ENCODE measurements at regions not wholly inside any gene's neighbourhood (a gene's known extent, or its start where the extent isn't known, plus 50 kb on each side); places are given as distances from the start of the nearest gene placed in this dataset.

DNA sequence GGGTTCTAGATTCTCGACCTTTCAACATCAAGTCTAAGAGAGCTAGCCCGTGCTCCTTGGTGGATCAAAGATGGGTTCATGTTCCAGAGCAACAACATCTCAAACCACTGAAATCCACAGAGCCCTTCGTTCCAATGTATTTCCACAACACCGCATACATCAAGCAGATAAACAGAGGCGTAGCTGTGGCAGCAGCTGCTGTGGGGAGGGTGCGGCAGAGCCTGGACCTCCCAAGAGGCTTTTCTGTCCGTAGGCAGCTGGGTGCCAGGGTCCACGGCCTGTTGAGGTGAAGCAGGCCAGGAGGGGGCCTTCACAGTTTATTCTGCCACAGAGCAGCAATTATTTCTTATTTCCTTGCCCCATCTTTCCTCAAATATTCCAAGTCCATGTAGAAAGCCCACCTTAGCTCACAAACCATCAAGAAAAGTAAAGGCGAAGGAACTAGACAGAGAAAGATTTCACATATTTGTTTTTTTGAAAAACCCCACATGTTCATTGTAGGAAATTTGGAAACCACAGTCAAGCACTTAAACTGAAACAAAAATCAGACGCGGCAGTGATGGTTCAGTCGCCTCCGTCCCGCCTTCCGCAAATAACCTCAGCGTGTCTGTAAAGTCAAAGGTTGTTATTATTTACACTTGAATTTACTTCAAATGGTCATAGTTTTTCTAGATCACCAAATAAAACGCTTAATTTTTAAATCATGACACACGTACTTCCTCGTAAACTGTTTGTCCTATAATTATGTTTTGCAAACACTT lies 144.6 kb upstream of the FOXF1 start:
- H3K4me1 ChIP-seq (ENCODE audit: insufficient read depth): peaks cover 1% of the 10 kb centered on the region
- H3K36me3 ChIP-seq (ENCODE audit: insufficient read depth): no peaks in the 10 kb centered on the region
- H3K27ac ChIP-seq (ENCODE audit: low read depth): peak overlapping the region; percentile 56
- no peak for DNase-seq (ENCODE audit: extremely low spot score)
- H3K4me3 ChIP-seq (ENCODE audit: low read depth, low read length): no peak overlapping the region
- 54% methylated on average over 19 of the region's 19 CpGs for WGBS

DNA sequence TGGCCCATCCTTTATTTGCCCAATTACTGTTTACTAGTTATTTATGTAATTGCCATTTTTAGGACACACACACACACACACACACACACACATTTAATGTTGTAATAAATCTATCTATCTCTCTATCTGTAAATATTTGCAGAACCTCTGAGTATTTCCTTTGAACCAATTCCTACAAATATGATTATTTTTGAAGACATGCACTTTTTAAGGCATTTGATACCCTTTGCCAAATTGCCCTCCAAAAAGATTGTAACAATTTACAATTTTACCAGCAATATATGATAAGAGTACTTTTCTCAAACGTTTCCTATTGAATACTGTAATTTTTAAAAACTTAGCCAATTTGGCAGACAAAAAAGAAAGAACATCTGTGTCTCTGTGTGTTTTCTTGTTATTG lies 143.8 kb upstream of the FOXF1 start:
- WGBS: 17% methylated on average over 1 of the region's 1 CpG
- peaks cover 1% of the 10 kb centered on the region for H3K4me1 ChIP-seq (ENCODE audit: insufficient read depth)

DNA sequence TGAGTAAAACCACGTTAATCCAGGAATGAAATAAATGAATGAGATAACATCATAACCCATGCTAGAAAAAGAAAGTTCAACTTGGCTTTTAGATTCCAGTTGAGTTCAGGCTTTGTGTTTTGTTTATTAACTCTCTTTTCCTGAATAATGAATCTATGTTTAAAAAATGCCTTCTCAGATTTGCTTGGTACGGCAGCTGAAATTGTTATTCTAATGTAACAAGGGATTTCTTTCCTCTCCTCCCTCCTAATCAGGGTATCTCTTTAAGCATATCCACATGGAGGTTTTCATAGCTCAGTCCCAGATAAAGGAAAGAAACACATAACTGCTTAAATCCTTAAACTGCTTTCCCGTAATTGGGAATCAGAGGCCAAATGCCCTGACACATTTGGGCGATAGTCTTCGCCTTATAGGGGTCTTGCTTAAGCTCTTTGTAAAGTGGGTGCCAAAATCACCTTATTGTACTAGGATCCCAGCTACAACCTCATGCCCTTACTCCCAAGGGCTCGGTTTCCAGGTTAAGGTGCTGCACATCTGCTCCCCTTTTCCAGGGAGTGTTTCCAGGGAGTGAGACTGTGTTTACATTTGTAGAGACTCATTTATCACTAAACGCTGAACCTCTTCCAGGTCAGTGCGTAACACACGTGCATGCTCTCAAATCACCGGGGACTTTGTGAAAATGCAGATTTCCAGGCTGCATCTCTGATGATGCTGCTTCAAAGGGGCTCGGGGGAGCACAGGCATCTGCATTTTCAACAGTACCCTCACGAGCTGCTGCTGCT lies 142.8 kb upstream of the FOXF1 start:
- no peak overlapping the region for H3K4me3 ChIP-seq (ENCODE audit: low read depth, low read length)
- DNase-seq (ENCODE audit: extremely low spot score): no peak
- peaks cover 1% of the 10 kb centered on the region for H3K4me1 ChIP-seq (ENCODE audit: insufficient read depth)
- H3K36me3 ChIP-seq (ENCODE audit: insufficient read depth): no peaks in the 10 kb centered on the region
- H3K27ac ChIP-seq (ENCODE audit: low read depth): no peak overlapping the region
- WGBS: 32% methylated on average over 12 of the region's 12 CpGs

More for the DNA sequence above, 143.8 kb upstream of the FOXF1 start:
- DNase-seq (ENCODE audit: extremely low spot score): no peak
- Histone ChIP-seq H3K36me3 (ENCODE audit: insufficient read depth) (no peaks in the 10 kb centered on the region), H3K27ac (ENCODE audit: low read depth) (no peak overlapping the region), H3K4me3 (ENCODE audit: low read depth, low read length) (no peak overlapping the region)

DNA sequence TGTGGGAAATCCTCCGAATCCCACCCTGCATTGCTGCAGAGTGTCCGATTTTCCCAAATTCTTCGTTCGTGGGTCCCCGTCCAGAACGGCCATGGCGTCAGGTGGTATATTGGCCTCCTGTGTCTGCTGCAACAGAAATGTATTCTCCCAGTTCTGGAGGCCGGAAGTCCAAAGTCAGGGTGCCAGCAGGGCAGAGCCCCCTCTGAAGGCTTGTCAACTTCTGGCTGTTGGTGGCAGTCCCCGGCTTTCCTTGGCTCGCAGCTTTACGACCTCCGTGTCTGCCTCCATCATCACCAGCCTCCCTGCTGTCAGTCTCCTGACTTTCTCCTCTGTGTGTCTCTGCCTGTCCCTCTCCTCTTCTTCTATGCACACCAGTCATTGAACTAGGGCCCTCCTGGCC lies 142.1 kb upstream of the FOXF1 start:
- Histone ChIP-seq H3K4me1 (ENCODE audit: insufficient read depth) (peaks cover 1% of the 10 kb centered on the region), H3K4me3 (ENCODE audit: low read depth, low read length) (no peak overlapping the region), H3K36me3 (ENCODE audit: insufficient read depth) (no peaks in the 10 kb centered on the region), H3K27ac (ENCODE audit: low read depth) (no peak overlapping the region)
- WGBS: 85% methylated on average over 12 of the region's 12 CpGs
- DNase-seq (ENCODE audit: extremely low spot score): no peak

DNA sequence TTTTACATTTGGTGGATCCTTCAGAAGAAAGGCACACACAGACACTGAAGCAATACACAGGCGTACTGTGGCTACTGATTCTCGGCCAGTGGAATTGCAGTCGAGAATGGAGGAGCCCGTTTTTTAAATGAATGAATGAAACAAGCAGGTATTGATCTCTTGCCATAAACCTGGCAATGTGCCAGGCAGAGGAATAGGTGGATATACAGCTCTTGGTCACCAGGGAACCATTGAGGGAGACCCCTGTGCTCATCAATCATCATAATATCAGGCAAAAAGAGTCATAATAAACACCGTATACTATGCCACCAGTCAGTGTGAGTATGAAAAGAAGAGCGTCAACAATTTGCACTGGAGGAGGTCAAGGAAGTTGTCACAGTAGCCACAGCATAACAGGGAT lies 140.3 kb upstream of the FOXF1 start:
- DNase-seq (ENCODE audit: extremely low spot score): no peak
- 91% methylated on average over 6 of the region's 6 CpGs for WGBS
- Histone ChIP-seq H3K4me3 (ENCODE audit: low read depth, low read length) (no peak overlapping the region), H3K27ac (ENCODE audit: low read depth) (no peak overlapping the region), H3K36me3 (ENCODE audit: insufficient read depth) (no peaks in the 10 kb centered on the region), H3K4me1 (ENCODE audit: insufficient read depth) (peaks cover 1% of the 10 kb centered on the region)

DNA sequence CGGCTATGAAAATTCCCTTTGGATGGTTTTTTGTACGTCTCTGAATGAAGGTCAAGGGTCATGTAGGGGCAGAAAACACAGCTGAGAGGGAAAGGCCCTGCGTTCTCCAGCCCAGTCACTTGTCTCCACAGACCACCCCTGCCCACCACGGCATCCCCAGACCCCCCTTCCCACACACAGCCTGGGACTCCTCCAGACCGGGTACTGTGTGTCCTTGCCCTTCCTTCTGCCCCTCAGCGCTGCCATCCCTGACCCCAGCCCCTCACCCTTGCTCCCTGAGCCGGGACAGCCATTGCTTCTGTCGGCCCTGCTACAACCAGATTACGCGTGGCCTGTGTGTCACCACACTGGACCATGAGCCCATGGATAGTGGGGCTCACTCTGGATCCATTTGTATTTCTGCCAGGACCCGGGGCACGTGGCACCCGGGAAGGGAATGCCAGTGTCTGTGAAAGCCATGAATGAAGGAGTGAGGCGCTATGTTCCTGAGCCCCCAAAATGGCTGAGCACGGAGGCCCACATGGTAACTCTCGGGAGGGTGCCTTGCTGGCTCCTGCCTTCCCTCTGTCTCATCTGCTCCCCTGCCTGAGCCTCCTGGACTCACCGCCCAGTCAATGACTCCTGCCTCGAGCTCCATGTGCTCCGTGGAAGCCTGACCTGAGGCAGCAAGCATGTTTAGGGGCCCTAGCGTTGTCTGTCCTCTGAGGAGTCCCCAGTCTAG lies 139.1 kb upstream of the FOXF1 start:
- no peak overlapping the region for H3K4me3 ChIP-seq (ENCODE audit: low read depth, low read length)
- 86% methylated on average over 20 of the region's 20 CpGs for WGBS

DNA sequence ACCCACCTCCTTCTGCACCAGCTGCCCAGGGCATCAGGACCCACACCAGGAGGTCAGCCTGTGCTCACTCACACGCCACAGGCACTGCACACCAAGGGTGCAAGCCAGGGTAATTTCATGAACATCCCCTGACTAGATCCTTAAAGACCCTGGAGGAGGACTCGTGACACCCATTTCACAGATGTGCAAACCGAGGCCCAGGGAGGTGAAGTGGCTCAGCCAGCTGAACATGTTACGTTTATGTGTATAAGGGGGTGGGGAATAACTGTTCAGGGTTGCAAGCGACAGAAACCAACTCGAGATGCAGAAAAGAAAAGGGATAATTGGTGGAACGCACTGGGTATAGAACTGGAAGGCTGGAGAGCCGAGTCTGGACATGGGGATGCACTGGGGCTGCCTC lies 138.1 kb upstream of the FOXF1 start:
- 95% methylated on average over 8 of the region's 8 CpGs for WGBS
- Histone ChIP-seq H3K4me1 (ENCODE audit: insufficient read depth) (no peaks in the 10 kb centered on the region), H3K36me3 (ENCODE audit: insufficient read depth) (no peaks in the 10 kb centered on the region), H3K27ac (ENCODE audit: low read depth) (no peak overlapping the region), H3K4me3 (ENCODE audit: low read depth, low read length) (no peak overlapping the region)
- no peak for DNase-seq (ENCODE audit: extremely low spot score)

More for the DNA sequence above, 139.1 kb upstream of the FOXF1 start:
- Histone ChIP-seq H3K36me3 (ENCODE audit: insufficient read depth) (no peaks in the 10 kb centered on the region), H3K27ac (ENCODE audit: low read depth) (no peak overlapping the region), H3K4me1 (ENCODE audit: insufficient read depth) (no peaks in the 10 kb centered on the region)
- no peak for DNase-seq (ENCODE audit: extremely low spot score)

DNA sequence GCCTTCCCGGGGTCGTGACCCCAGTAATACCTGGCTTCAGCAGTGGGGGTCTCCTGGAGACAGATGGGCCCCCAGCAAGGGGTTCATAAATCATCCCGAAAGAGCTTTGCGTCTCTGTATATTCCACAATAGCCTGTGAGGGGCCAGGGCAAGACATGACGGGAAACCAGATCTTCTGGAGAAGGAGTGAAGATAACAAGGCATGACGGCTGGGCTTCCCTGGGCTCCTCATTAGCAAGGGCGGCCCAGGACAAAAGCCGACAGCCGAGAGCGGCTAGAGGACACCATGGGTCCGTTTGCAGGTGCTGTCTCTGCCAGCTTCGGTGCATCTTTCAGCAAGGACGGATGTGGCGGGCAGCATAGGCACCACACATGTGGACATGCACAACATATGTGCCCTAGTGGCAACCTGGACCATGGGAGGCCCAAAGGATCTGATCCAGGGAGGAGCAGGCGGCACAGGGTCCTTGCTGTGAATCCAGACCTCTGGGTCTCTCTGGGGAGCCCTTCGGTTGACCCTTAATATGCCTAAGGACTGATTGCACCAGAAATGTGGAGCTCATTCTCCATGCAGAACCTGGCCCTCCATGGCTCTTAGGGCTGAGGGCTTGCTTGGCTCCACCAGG lies 136.9 kb upstream of the FOXF1 start:
- 89% methylated on average over 16 of the region's 16 CpGs for WGBS
- Histone ChIP-seq H3K4me3 (ENCODE audit: low read depth, low read length) (no peak overlapping the region), H3K36me3 (ENCODE audit: insufficient read depth) (no peaks in the 10 kb centered on the region), H3K27ac (ENCODE audit: low read depth) (no peak overlapping the region), H3K4me1 (ENCODE audit: insufficient read depth) (no peaks in the 10 kb centered on the region)
- DNase-seq (ENCODE audit: extremely low spot score): no peak

- Histone ChIP-seq H3K27ac (ENCODE audit: low read depth) (no peak overlapping the region), H3K36me3 (ENCODE audit: insufficient read depth) (no peaks in the 10 kb centered on the region), H3K4me3 (ENCODE audit: low read depth, low read length) (no peak overlapping the region), H3K4me1 (ENCODE audit: insufficient read depth) (no peaks in the 10 kb centered on the region)
- no peak for DNase-seq (ENCODE audit: extremely low spot score)
- WGBS: 97% methylated on average over 6 of the region's 6 CpGs
These were observed 135.7 kb upstream of the FOXF1 start for GRCh38 chr16:86374603-86375130.

DNA sequence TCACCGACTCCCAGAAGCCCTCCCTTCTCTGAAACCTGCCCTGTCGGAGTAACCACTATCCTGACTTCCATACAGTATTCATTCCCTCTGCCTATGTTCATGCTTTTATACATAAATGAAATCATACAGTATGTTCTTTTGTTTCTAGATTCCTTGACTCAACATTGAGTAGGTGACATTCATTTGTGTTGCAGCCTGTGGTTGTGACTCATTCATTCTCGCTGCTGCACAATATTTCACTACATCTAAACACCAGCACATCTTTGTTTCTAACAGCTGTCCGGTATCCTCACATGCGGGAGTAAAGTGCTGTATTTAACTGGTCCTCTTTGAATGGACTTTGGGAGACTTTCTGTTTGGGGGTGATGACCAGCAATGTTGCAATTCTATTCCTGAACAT lies 135.0 kb upstream of the FOXF1 start:
- no peak overlapping the region for H3K27ac ChIP-seq (ENCODE audit: low read depth)
- 78% methylated on average over 5 of the region's 5 CpGs for WGBS
- no peak for DNase-seq (ENCODE audit: extremely low spot score)

GRCh38 chr16:86375851-86376250 lies 134.5 kb upstream of the FOXF1 start:
- H3K4me1 ChIP-seq (ENCODE audit: insufficient read depth): no peaks in the 10 kb centered on the region
- no peaks in the 10 kb centered on the region for H3K36me3 ChIP-seq (ENCODE audit: insufficient read depth)
- no peak for DNase-seq (ENCODE audit: extremely low spot score)
- 47% methylated on average over 9 of the region's 9 CpGs for WGBS
- H3K4me3 ChIP-seq (ENCODE audit: low read depth, low read length): no peak overlapping the region
- no peak overlapping the region for H3K27ac ChIP-seq (ENCODE audit: low read depth)

More for the DNA sequence above, 135.0 kb upstream of the FOXF1 start:
- Histone ChIP-seq H3K36me3 (ENCODE audit: insufficient read depth) (no peaks in the 10 kb centered on the region), H3K4me3 (ENCODE audit: low read depth, low read length) (no peak overlapping the region), H3K4me1 (ENCODE audit: insufficient read depth) (no peaks in the 10 kb centered on the region)

- no peaks in the 10 kb centered on the region for H3K36me3 ChIP-seq (ENCODE audit: insufficient read depth)
- DNase-seq (ENCODE audit: extremely low spot score): no peak
- no peak overlapping the region for H3K27ac ChIP-seq (ENCODE audit: low read depth)
- H3K4me1 ChIP-seq (ENCODE audit: insufficient read depth): no peaks in the 10 kb centered on the region
- no peak overlapping the region for H3K4me3 ChIP-seq (ENCODE audit: low read depth, low read length)
- WGBS: 83% methylated on average over 4 of the region's 4 CpGs
These were observed 133.5 kb upstream of the FOXF1 start for GRCh38 chr16:86376837-86377236.

- Histone ChIP-seq H3K27ac (ENCODE audit: low read depth) (no peak overlapping the region), H3K36me3 (ENCODE audit: insufficient read depth) (no peaks in the 10 kb centered on the region), H3K4me1 (ENCODE audit: insufficient read depth) (no peaks in the 10 kb centered on the region), H3K4me3 (ENCODE audit: low read depth, low read length) (no peak overlapping the region)
- 87% methylated on average over 27 of the region's 27 CpGs for WGBS
- no peak for DNase-seq (ENCODE audit: extremely low spot score)
These were observed 132.9 kb upstream of the FOXF1 start for GRCh38 chr16:86377251-86378022.
